Natural killer cell (primary cell): ENCODE measurements at regions not wholly inside any gene's neighbourhood (a gene's known extent, or its start where the extent isn't known, plus 50 kb on each side); places are given as distances from the start of the nearest gene placed in this dataset.

Experiments used
- ATAC-seq, 3 donors: fragments of 150-1000 bp in 2 of 3; fragments of 200-7000 bp in 1 of 3; cut with Tn5 transposase; 1 replicate in 1 of 3; 2 replicates in 2 of 3; pipeline ENCODE4 v1.10.0; 2021; ENCODE audit warnings: mild to moderate bottlenecking in 2 of 3, moderate library complexity in 2 of 3
- DNase-seq, 2 donors: peaks; one replicate each; pipeline versions ENCODE4 v3.0.0 to v3.0.0-alpha.2; 2013 to 2021; ENCODE audit warnings: mixed read lengths in 1 of 2
- H3K27ac ChIP-seq: one replicate; pipeline ENCODE4 v1.5.1; 2013; ENCODE audit warnings: mild to moderate bottlenecking, low read length
- H3K27me3 ChIP-seq: one replicate; pipeline ENCODE4 v1.6.1; 2013; ENCODE audit warnings: low read length; ENCODE audit not compliant: control insufficient read depth, insufficient read depth
- H3K36me3 ChIP-seq: one replicate; pipeline ENCODE4 v1.6.1; 2013; ENCODE audit warnings: low read length; ENCODE audit not compliant: control insufficient read depth, insufficient read depth
- H3K4me1 ChIP-seq: one replicate; pipeline ENCODE4 v1.6.1; 2013; ENCODE audit warnings: low read length; ENCODE audit not compliant: control insufficient read depth, insufficient read depth
- H3K4me3 ChIP-seq: one replicate; pipeline ENCODE4 v1.5.1; 2013; ENCODE audit warnings: low read length
- H3K9me3 ChIP-seq: one replicate; pipeline ENCODE4 v1.6.1; 2013; ENCODE audit warnings: low read length; ENCODE audit not compliant: control insufficient read depth, insufficient read depth
- H3K27ac Mint-ChIP-seq, 2 donors: one replicate each; pipeline ENCODE4 v1.8.0; 2022; ENCODE audit warnings: mild to moderate bottlenecking in 2 of 2, mixed read lengths in 2 of 2, moderate library complexity in 1 of 2
- H3K27me3 Mint-ChIP-seq, 2 donors: one replicate each; pipeline ENCODE4 v1.8.0; 2022; ENCODE audit warnings: low read depth in 2 of 2, mixed read lengths in 2 of 2
- H3K36me3 Mint-ChIP-seq: one replicate; pipeline ENCODE4 v1.8.0; 2022; ENCODE audit warnings: mixed read lengths
- H3K4me1 Mint-ChIP-seq, 2 donors: one replicate each; pipeline ENCODE4 v1.8.0; 2022; ENCODE audit warnings: mixed read lengths in 2 of 2
- H3K4me3 Mint-ChIP-seq: one replicate; pipeline ENCODE4 v1.8.0; 2022; ENCODE audit warnings: mild to moderate bottlenecking, moderate library complexity, mixed read lengths
- H3K9me3 Mint-ChIP-seq, 2 donors: one replicate each; pipeline ENCODE4 v1.8.0; 2022; ENCODE audit warnings: mixed read lengths in 2 of 2
- CTCF ChIP-seq: fragments of 200-600 bp; IDR thresholded peaks from one replicate; pipeline ENCODE4 v1.8.0; 2022; ENCODE audit warnings: antibody characterized with exemption
- WGBS: methylation state at CpG from one replicate; pipeline ENCODE4 v1.1.7; 2013; ENCODE audit warnings: missing lambda C conversion rate; ENCODE audit not compliant: insufficient coverage; 5-methylcytosine and 5-hydroxymethylcytosine counted together
- intact Hi-C: fragments of 100-400 bp; cut with micrococcal nuclease; formaldehyde crosslinking; loops from one replicate; pipeline ENCODE4 v1.14.2; 2022

DNA sequence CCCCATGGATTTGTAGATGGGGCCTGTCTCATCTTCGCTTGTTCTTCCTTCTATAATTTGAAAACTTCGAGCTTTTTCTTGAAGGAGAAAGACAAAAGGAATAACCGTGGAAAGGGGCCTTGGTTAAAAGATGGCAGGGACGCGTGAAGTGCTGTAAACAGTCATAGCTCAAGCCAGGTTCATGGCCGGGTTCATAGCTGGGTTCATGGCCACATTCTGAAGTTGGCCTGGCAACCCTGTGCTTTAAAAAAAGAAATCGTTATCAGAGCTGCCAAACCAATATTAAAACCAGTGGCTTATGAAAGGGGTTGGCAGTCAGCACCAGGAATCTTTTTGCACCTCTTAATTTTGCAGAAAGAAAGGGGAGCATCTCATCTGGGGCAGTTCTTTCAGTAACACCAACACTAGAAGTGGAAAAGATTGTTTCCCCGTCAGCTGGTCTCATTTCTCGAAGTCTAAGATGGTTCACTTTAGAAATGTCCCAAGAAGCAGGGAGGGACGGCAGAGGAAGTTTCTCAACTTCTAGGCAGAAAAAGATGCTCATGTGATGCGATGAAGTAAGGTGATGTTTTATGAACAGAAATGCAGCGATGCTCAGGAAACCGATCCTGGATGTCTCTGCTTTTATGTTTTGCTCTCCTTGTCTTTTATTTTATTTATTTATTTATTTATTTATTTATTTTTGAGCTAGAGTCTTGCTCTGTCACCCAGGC is 193.1 kb upstream of the TBX3 start:
- Histone ChIP-seq H3K27ac (no peak overlapping the region), H3K9me3 (no peaks in the 10 kb centered on the region), H3K4me1 (no peaks in the 10 kb centered on the region), H3K27me3 (no peaks in the 10 kb centered on the region), H3K36me3 (no peaks in the 10 kb centered on the region), H3K4me3 (no peak overlapping the region)
- DNase-seq (no peak), ATAC-seq (no peak)
- intact Hi-C loops = no loop called here
- Mint-ChIP-seq H3K4me1 (no peaks in the 10 kb centered on the region), H3K4me3 (no peak overlapping the region), H3K27ac (no peak overlapping the region), H3K27me3 (no peaks in the 10 kb centered on the region), H3K9me3 (peaks cover 2 to 3% of the 10 kb centered on the region in 2 donors), H3K36me3 (no peaks in the 10 kb centered on the region)
- no peak for TF ChIP-seq CTCF
- 78% methylated on average over 12 of the region's 13 CpGs for WGBS

DNA sequence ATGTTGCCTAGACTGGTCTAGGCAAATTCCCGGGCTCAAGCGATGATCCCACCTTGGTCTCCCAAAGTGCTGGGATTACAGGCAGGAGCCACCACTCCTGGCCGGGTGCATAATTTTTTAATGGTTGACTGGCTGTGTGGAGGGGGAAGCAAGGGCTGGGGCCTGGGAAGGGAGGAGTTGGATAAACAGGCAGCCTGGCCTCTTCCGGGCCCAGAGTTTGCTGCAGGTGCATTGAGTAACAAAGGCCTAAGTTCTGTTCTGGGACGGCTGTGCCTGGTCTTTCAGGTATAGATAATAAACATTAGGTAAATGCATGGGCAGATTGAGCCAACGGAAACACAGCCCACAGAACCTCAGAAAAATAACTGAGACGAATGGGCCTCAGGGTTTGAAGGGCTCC is 191.3 kb upstream of the TBX3 start:
- DNase-seq (no peak), ATAC-seq (no peak)
- no peak for TF ChIP-seq CTCF
- no peak overlapping the region for H3K4me3 Mint-ChIP-seq
- no peaks in the 10 kb centered on the region for H3K36me3 Mint-ChIP-seq
- H3K4me1 Mint-ChIP-seq = no peaks in the 10 kb centered on the region
- Histone ChIP-seq H3K27ac (no peak overlapping the region), H3K4me1 (no peaks in the 10 kb centered on the region), H3K9me3 (no peaks in the 10 kb centered on the region), H3K4me3 (no peak overlapping the region), H3K27me3 (no peaks in the 10 kb centered on the region), H3K36me3 (no peaks in the 10 kb centered on the region)
- no peaks in the 10 kb centered on the region for H3K27me3 Mint-ChIP-seq
- no peak overlapping the region for H3K27ac Mint-ChIP-seq
- peaks cover 5 to 6% of the 10 kb centered on the region in 2 donors for H3K9me3 Mint-ChIP-seq
- intact Hi-C loops = no loop called here
- 64% methylated on average over 7 of the region's 7 CpGs for WGBS

- no peaks in the 10 kb centered on the region for H3K9me3 ChIP-seq
- Mint-ChIP-seq H3K4me1 (no peaks in the 10 kb centered on the region), H3K27me3 (no peaks in the 10 kb centered on the region), H3K36me3 (no peaks in the 10 kb centered on the region), H3K4me3 (no peak overlapping the region), H3K9me3 (peaks cover 5 to 6% of the 10 kb centered on the region in 2 donors), H3K27ac (no peak overlapping the region)
- no peaks in the 10 kb centered on the region for H3K27me3 ChIP-seq
- no peak overlapping the region for H3K4me3 ChIP-seq
- no peaks in the 10 kb centered on the region for H3K36me3 ChIP-seq
- no peaks in the 10 kb centered on the region for H3K4me1 ChIP-seq
- no peak for ATAC-seq
- TF ChIP-seq CTCF = no peak
- WGBS = 96% methylated on average over 9 of the region's 10 CpGs
- H3K27ac ChIP-seq = no peak overlapping the region
- intact Hi-C loops = no loop called here
- DNase-seq = no peak
These were observed 189.7 kb upstream of the TBX3 start for GRCh38 chr12:114873656-114874055.
